ENCODE measurements at regions not wholly inside any gene's neighbourhood (a gene's known extent, or its start where the extent isn't known, plus 50 kb on each side); places are given as distances from the start of the nearest gene placed in this dataset.

DNA sequence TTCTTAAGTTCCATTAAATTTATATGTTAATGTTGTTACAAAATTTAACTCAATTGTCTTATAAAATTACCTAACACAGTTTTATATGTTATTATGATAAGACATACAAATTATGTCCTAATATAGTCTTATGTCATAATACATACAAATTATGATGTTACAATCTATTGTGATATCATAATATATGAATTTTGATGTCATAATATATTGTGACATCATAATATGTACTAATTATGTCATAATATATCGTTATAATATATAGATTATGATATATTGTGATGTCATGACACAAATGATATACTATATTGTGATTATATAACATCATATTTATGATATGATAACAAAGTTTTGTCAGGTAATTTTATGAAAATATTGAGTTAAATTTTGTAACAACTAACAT, 1789.6 kb downstream of the TP53TG3F start:
- H3K9me3 ChIP-seq = peaks cover 0 to 3% (median 0%) of the 10 kb centered on the region in 4 donors
- no peaks in the 10 kb centered on the region for H3K4me1 ChIP-seq
- no peak for DNase-seq
- H3K36me3 ChIP-seq = no peaks in the 10 kb centered on the region
- ATAC-seq (ENCODE audit: low FRiP score in 2 of 2) = no peak
- H3K4me3 ChIP-seq = no peak overlapping the region
- H3K27ac ChIP-seq = no peak overlapping the region
- 14 to 17% methylated on average over 1 of the region's 1 CpG for WGBS, 2 donors
- H3K27me3 ChIP-seq = no peaks in the 10 kb centered on the region
- TF ChIP-seq POLR2A (IDR thresholded peaks at IDR 0.05) = no peak

DNA sequence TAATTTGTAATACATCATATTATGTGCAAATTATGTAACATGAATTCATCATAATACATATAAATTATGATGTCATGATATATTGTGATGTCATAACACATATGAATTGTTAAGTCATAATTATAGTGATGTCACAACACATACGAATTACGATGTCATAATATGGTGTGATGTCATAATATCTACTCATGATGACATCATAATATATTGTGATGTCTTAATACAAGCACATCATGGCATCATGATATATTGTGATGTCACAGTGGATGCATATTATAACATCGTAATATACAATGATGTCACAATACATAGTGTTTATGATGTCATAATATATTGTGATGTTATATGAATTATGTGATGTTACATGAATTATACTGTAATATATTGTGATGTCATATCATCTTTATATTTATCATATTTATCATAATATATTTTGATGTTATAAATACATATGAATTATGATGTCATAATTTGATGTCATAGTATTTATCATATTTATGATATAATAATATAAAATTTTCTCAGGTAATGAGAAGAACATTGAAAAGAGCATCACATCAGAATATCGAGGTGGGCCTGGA, 1793.0 kb downstream of the TP53TG3F start:
- H3K36me3 ChIP-seq = no peaks in the 10 kb centered on the region
- ATAC-seq (ENCODE audit: low FRiP score in 2 of 2) (no peak), DNase-seq (no peak)
- H3K4me3 ChIP-seq = no peak overlapping the region
- no peaks in the 10 kb centered on the region for H3K4me1 ChIP-seq
- H3K9me3 ChIP-seq = peaks cover 0 to 14% (median 2%) of the 10 kb centered on the region in 4 donors
- TF ChIP-seq, protein P1, sequence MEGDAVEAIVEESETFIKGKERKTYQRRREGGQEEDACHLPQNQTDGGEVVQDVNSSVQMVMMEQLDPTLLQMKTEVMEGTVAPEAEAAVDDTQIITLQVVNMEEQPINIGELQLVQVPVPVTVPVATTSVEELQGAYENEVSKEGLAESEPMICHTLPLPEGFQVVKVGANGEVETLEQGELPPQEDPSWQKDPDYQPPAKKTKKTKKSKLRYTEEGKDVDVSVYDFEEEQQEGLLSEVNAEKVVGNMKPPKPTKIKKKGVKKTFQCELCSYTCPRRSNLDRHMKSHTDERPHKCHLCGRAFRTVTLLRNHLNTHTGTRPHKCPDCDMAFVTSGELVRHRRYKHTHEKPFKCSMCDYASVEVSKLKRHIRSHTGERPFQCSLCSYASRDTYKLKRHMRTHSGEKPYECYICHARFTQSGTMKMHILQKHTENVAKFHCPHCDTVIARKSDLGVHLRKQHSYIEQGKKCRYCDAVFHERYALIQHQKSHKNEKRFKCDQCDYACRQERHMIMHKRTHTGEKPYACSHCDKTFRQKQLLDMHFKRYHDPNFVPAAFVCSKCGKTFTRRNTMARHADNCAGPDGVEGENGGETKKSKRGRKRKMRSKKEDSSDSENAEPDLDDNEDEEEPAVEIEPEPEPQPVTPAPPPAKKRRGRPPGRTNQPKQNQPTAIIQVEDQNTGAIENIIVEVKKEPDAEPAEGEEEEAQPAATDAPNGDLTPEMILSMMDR (IDR thresholded peaks at IDR 0.05) = no peak
- TF ChIP-seq EP300 (IDR thresholded peaks at IDR 0.05) (no peak), POLR2A (IDR thresholded peaks at IDR 0.05) (no peak), POLR2AphosphoS5 (IDR thresholded peaks at IDR 0.05) (no peak)
- WGBS, 2 donors = 85 to 88% methylated on average over 4 of the region's 4 CpGs
- H3K27ac ChIP-seq = no peak overlapping the region
- no peaks in the 10 kb centered on the region for H3K27me3 ChIP-seq

DNA sequence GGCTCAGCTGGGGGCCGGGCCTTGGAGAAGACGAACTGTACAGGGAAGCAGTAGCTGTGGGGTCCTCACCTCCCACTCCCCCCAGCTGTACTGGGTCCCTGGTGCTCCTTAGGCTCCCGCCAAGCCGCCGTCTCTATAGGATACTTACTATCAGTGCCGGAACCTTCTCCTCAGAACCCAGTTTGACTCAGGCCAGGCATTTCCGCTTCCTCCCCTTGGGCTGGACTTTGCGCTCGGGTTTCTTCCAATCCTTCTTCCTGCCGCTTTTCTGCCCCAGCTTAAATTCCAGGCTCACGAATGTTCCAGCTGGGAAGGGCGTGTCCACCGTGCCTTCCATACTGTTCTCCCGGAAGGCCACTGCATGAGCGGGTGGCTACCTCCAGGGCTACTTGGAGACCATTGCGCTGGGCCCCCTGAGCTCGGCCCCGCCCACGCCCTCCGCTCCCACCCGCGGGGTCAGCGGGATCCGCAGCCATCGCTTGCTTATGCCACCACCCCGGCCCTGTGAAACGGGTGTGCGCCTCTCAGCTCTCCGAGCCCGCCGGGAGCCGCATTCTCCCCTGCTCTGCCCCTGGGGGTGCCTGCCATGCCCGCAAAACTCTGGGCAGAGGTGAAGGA, 1795.9 kb downstream of the TP53TG3F start:
- Histone ChIP-seq H3K27ac (no peak overlapping the region), H3K4me3 (no peak overlapping the region), H3K36me3 (no peaks in the 10 kb centered on the region), H3K4me1 (no peaks in the 10 kb centered on the region), H3K27me3 (no peaks in the 10 kb centered on the region), H3K9me3 (peaks cover 0 to 18% (median 2%) of the 10 kb centered on the region in 4 donors)
- peak in 1 of 2 donors; percentile 72 for DNase-seq
- peak in 1 of 2 donors; percentile 8 for ATAC-seq (ENCODE audit: low FRiP score in 2 of 2)
- TF ChIP-seq EP300 (IDR thresholded peaks at IDR 0.05) = no peak
- no peak for TF ChIP-seq POLR2A (IDR thresholded peaks at IDR 0.05)
- TF ChIP-seq, protein P1 (IDR thresholded peaks at IDR 0.05) = no peak
- TF ChIP-seq POLR2AphosphoS5 (IDR thresholded peaks at IDR 0.05) = no peak
- WGBS, 2 donors = 63 to 66% methylated on average over 21 to 32 of the region's 33 CpGs

DNA sequence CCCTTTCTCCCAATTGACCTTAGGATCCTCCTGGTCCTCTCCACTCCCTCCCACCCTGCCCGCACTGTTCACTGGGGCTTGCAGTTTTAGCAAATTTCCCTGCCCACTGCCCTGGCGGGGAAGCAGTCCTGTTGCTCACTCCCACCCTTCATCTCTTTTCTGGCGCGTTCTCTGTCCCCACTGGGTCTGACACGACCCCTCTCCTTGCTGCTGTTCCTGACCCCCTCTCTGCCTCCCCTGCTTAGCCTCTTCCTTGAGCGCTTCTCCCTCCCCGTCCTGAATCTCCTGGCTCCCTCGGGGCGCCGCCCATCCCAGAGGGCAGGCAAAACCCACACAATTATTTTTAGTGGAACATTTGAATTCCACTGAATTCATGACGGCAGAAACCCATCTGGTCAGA, 1796.4 kb downstream of the TP53TG3F start:
- Histone ChIP-seq H3K4me3 (no peak overlapping the region), H3K9me3 (peaks cover 0 to 18% (median 2%) of the 10 kb centered on the region in 4 donors), H3K27me3 (no peaks in the 10 kb centered on the region), H3K27ac (no peak overlapping the region), H3K36me3 (no peaks in the 10 kb centered on the region), H3K4me1 (no peaks in the 10 kb centered on the region)
- DNase-seq (peak in 1 of 2 donors; percentile 27), ATAC-seq (ENCODE audit: low FRiP score in 2 of 2) (no peak)
- WGBS, 2 donors = 44 to 67% methylated on average over 11 of the region's 11 CpGs
- TF ChIP-seq EP300 (IDR thresholded peaks at IDR 0.05) (no peak), POLR2A (IDR thresholded peaks at IDR 0.05) (no peak), POLR2AphosphoS5 (IDR thresholded peaks at IDR 0.05) (no peak)
- TF ChIP-seq, protein P1 (IDR thresholded peaks at IDR 0.05) = no peak

DNA sequence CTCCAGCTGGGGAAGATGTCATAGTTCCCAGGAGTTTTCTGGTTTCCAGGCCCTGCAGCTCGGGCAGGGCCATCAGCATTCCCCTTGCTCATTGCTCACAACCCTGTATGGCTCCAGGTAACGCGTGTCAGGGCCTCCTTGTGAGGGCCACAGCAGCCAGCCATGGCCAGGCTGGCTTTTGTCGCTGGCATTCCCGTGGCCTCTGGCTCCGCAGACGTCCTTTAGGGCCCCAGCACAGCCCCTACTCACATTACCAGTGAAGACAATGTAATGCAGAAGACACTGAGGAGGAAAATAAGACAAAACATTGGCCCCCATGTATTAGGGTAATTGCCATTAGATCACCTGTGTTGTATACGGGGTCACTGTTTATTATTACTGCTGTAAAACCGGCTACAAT, 1799.0 kb downstream of the TP53TG3F start:
- no peaks in the 10 kb centered on the region for H3K4me1 ChIP-seq
- ATAC-seq (ENCODE audit: low FRiP score in 2 of 2) = no peak
- no peak overlapping the region for H3K27ac ChIP-seq
- H3K9me3 ChIP-seq = peaks cover 0 to 17% (median 2%) of the 10 kb centered on the region in 4 donors
- peak in 1 of 2 donors; percentile 10 for DNase-seq
- no peak overlapping the region for H3K4me3 ChIP-seq
- no peaks in the 10 kb centered on the region for H3K27me3 ChIP-seq
- WGBS, 2 donors = 78 to 79% methylated on average over 7 to 9 of the region's 9 CpGs
- H3K36me3 ChIP-seq = no peaks in the 10 kb centered on the region
- TF ChIP-seq, protein P1 (IDR thresholded peaks at IDR 0.05) = no peak
- no peak for TF ChIP-seq EP300 (IDR thresholded peaks at IDR 0.05)
- no peak for TF ChIP-seq POLR2AphosphoS5 (IDR thresholded peaks at IDR 0.05)
- TF ChIP-seq POLR2A (IDR thresholded peaks at IDR 0.05) = no peak
